Central memory CD8-positive, alpha-beta T cell (primary cell): ENCODE measurements at regions not wholly inside any gene's neighbourhood (a gene's known extent, or its start where the extent isn't known, plus 50 kb on each side); places are given as distances from the start of the nearest gene placed in this dataset.

ENCODE experiments used
- ATAC-seq: fragments of 150-1000 bp; cut with Tn5 transposase; replicated peaks from 2 replicates; pipeline ENCODE4 v1.10.0; 2022; ENCODE audit warnings: mild to moderate bottlenecking, moderate FRiP score, moderate number of reproducible peaks; ENCODE audit not compliant: poor library complexity, severe bottlenecking; ENCODE audit errors: extremely low read depth
- DNase-seq, 2 donors: peaks; one replicate each; pipeline ENCODE4 v3.0.0; 2021; ENCODE audit warnings: low spot score in 2 of 2
- H3K27ac Mint-ChIP-seq: one replicate; pipeline ENCODE4 v1.8.0; 2022; ENCODE audit warnings: low read depth, mild to moderate bottlenecking, moderate library complexity, mixed read lengths
- H3K27me3 Mint-ChIP-seq: one replicate; pipeline ENCODE4 v1.8.0; 2022; ENCODE audit warnings: mixed read lengths
- H3K36me3 Mint-ChIP-seq: one replicate; pipeline ENCODE4 v1.8.0; 2022; ENCODE audit warnings: mild to moderate bottlenecking, moderate library complexity, mixed read lengths; ENCODE audit not compliant: insufficient read depth
- H3K4me1 Mint-ChIP-seq: one replicate; pipeline ENCODE4 v1.8.0; 2022; ENCODE audit warnings: mixed read lengths
- H3K4me3 Mint-ChIP-seq: one replicate; pipeline ENCODE4 v1.8.0; 2022; ENCODE audit warnings: mild to moderate bottlenecking, moderate library complexity, mixed read lengths
- H3K9me3 Mint-ChIP-seq: one replicate; pipeline ENCODE4 v1.8.0; 2022; ENCODE audit warnings: mixed read lengths

- peaks cover 5% of the 10 kb centered on the region for H3K9me3 Mint-ChIP-seq
- ATAC-seq (no peak), DNase-seq (no peak)
- no peak overlapping the region for H3K4me3 Mint-ChIP-seq
- H3K27ac Mint-ChIP-seq, result no peak overlapping the region
- no peaks in the 10 kb centered on the region for H3K27me3 Mint-ChIP-seq
- no peaks in the 10 kb centered on the region for H3K36me3 Mint-ChIP-seq
- no peaks in the 10 kb centered on the region for H3K4me1 Mint-ChIP-seq
These were observed 207.7 kb downstream of the PLOD2 start for GRCh38 chr3:145953316-145953715.

- no peaks in the 10 kb centered on the region for H3K27me3 Mint-ChIP-seq
- H3K9me3 Mint-ChIP-seq, result peaks cover 5% of the 10 kb centered on the region
These were observed 201.4 kb downstream of the PLOD2 start for GRCh38 chr3:145959457-145960088.

GRCh38 chr3:145963111-145963510, 197.9 kb downstream of the PLOD2 start:
- ATAC-seq (no peak), DNase-seq (no peak)
- H3K9me3 Mint-ChIP-seq, result peaks cover 9% of the 10 kb centered on the region
- H3K27ac Mint-ChIP-seq, result no peak overlapping the region
- H3K27me3 Mint-ChIP-seq, result no peaks in the 10 kb centered on the region
- no peaks in the 10 kb centered on the region for H3K4me1 Mint-ChIP-seq
- H3K36me3 Mint-ChIP-seq, result no peaks in the 10 kb centered on the region
- H3K4me3 Mint-ChIP-seq, result no peak overlapping the region

More at GRCh38 chr3:145959457-145960088, 201.4 kb downstream of the PLOD2 start:
- Mint-ChIP-seq H3K36me3 (no peaks in the 10 kb centered on the region), H3K4me3 (no peak overlapping the region), H3K27ac (no peak overlapping the region), H3K4me1 (no peaks in the 10 kb centered on the region)
- no peak for DNase-seq
- ATAC-seq, result no peak

GRCh38 chr3:145967043-145967442, 193.9 kb downstream of the PLOD2 start:
- H3K27me3 Mint-ChIP-seq, result no peaks in the 10 kb centered on the region
- no peak overlapping the region for H3K4me3 Mint-ChIP-seq
- H3K9me3 Mint-ChIP-seq, result peaks cover 4% of the 10 kb centered on the region
- H3K4me1 Mint-ChIP-seq, result no peaks in the 10 kb centered on the region
- H3K27ac Mint-ChIP-seq, result no peak overlapping the region
- DNase-seq, result no peak
- peaks cover 2% of the 10 kb centered on the region for H3K36me3 Mint-ChIP-seq
- ATAC-seq, result no peak

- no peak overlapping the region for H3K4me3 Mint-ChIP-seq
- no peaks in the 10 kb centered on the region for H3K9me3 Mint-ChIP-seq
- no peaks in the 10 kb centered on the region for H3K4me1 Mint-ChIP-seq
- H3K36me3 Mint-ChIP-seq, result peaks cover 4% of the 10 kb centered on the region
- DNase-seq (no peak), ATAC-seq (no peak)
- H3K27me3 Mint-ChIP-seq, result no peaks in the 10 kb centered on the region
- H3K27ac Mint-ChIP-seq, result no peak overlapping the region
These were observed 189.8 kb downstream of the PLOD2 start for GRCh38 chr3:145971186-145971585.

GRCh38 chr3:145972851-145973250, 188.1 kb downstream of the PLOD2 start:
- Mint-ChIP-seq H3K9me3 (peaks cover 5% of the 10 kb centered on the region), H3K36me3 (peaks cover 4% of the 10 kb centered on the region), H3K4me3 (no peak overlapping the region), H3K27me3 (no peaks in the 10 kb centered on the region), H3K4me1 (no peaks in the 10 kb centered on the region), H3K27ac (no peak overlapping the region)
- ATAC-seq, result no peak
- no peak for DNase-seq

- H3K4me3 Mint-ChIP-seq, result no peak overlapping the region
- DNase-seq (no peak), ATAC-seq (no peak)
- no peaks in the 10 kb centered on the region for H3K36me3 Mint-ChIP-seq
- H3K4me1 Mint-ChIP-seq, result no peaks in the 10 kb centered on the region
- H3K27ac Mint-ChIP-seq, result no peak overlapping the region
- H3K9me3 Mint-ChIP-seq, result peaks cover 34% of the 10 kb centered on the region
- H3K27me3 Mint-ChIP-seq, result no peaks in the 10 kb centered on the region
These were observed 179.9 kb downstream of the PLOD2 start for GRCh38 chr3:145981056-145981455.

GRCh38 chr3:145983101-145983500, 177.9 kb downstream of the PLOD2 start:
- no peak overlapping the region for H3K4me3 Mint-ChIP-seq
- H3K36me3 Mint-ChIP-seq, result no peaks in the 10 kb centered on the region
- no peak overlapping the region for H3K27ac Mint-ChIP-seq
- H3K9me3 Mint-ChIP-seq, result peaks cover 27% of the 10 kb centered on the region
- no peak for ATAC-seq
- no peaks in the 10 kb centered on the region for H3K27me3 Mint-ChIP-seq
- H3K4me1 Mint-ChIP-seq, result no peaks in the 10 kb centered on the region
- DNase-seq, result no peak
